ENCODE measurements at regions not wholly inside any gene's neighbourhood (a gene's known extent, or its start where the extent isn't known, plus 50 kb on each side); places are given as distances from the start of the nearest gene placed in this dataset.
"Not testable (repeated sequence)": the region's sequence is repeated elsewhere in the genome, so short reads cannot be mapped to it uniquely, and the experiment has no call there.

DNA sequence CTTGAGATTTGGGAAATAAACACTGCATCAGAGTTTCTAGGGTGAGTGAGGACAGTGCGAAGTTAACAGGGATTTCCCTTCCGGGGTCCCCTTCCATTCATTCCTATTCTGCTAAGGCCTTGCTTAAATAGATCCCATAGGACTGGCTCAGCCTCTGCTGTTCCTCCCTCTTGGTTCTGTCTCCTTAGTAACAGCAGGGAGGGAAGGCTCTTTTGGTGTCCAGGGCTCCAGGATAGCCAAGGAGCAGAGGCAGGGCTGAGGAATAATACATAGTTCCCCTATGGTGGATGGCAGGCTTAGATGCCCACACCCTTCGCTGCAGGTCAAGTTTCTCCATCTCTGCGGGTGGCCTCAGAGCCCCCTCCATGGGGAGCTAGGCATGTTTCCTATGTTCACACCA lies 591.7 kb downstream of the ACTL7B start:
- Histone ChIP-seq H3K9me3 (no peaks in the 10 kb centered on the region), H3K27me3 (no peaks in the 10 kb centered on the region), H3K4me3 (no peak overlapping the region), H3K36me3 (no peaks in the 10 kb centered on the region)
- DNase-seq = no peak

- Histone ChIP-seq H3K9me3 (no peaks in the 10 kb centered on the region), H3K4me3 (no peak overlapping the region)
- DNase-seq = no peak
Measured at GRCh38 chr9:108262836-108263235, 593.0 kb downstream of the ACTL7B start.

DNA sequence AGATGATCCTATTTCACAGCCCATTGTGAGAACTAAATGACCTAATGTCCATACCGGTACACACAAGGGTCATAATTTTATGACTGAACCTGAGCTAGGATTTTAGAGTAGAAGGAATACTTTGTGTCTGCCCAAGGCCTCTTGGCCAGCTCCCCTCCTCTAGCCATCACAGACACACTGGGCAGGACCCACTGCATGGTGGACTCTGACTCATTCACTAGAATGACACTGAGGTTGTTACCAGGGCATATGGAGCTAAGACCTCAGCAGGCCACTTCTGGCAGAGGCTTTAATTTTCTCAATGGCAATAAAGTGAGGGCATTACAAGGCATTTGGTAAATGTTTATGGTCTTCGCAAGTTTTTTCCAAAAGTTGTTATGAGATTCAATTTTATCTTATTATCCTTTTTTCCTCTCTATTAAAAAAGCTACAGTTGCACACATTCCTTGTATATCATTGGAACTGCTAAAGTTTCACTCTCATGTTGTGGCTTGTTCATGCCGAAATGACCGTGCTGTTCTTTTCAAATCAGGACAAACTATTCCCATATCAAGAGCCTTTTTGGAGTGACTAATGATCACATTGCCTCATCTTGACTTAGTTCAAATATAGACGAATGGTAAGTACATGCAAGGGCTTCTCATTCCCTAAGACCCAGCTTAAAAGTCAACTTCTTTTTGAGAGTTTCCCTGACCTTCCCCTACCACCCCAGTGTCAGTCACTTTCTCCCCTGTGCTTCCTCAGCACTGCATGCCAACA lies 595.7 kb downstream of the ACTL7B start:
- Histone ChIP-seq H3K27me3 (no peaks in the 10 kb centered on the region), H3K36me3 (no peaks in the 10 kb centered on the region), H3K9me3 (no peaks in the 10 kb centered on the region), H3K4me3 (no peak overlapping the region)
- peak; percentile 2 for DNase-seq

More at GRCh38 chr9:108262836-108263235, 593.0 kb downstream of the ACTL7B start:
- Histone ChIP-seq H3K36me3 (no peaks in the 10 kb centered on the region), H3K27me3 (no peaks in the 10 kb centered on the region)

DNA sequence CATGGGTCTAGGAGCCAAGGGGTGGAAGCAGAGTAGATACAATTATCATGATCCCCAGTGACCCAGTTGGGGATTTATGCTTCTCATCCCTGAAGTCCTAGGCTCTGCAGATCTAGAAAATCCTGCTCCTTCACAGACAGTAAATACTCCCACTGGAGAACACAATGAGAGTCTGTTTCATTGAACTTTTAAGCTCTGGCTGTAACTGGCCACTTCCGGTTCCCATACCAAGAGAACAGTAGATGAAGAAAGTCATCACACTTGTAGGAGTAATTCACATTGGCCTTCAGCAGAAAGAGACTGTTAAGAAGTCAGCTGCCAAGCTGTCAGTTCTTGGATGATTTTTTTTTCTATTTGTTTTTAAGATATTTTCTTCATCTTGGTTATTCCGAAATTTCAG lies 597.1 kb downstream of the ACTL7B start:
- H3K9me3 ChIP-seq = no peaks in the 10 kb centered on the region
- DNase-seq = no peak
- H3K36me3 ChIP-seq = no peaks in the 10 kb centered on the region
- H3K4me3 ChIP-seq = no peak overlapping the region
- H3K27me3 ChIP-seq = no peaks in the 10 kb centered on the region

DNA sequence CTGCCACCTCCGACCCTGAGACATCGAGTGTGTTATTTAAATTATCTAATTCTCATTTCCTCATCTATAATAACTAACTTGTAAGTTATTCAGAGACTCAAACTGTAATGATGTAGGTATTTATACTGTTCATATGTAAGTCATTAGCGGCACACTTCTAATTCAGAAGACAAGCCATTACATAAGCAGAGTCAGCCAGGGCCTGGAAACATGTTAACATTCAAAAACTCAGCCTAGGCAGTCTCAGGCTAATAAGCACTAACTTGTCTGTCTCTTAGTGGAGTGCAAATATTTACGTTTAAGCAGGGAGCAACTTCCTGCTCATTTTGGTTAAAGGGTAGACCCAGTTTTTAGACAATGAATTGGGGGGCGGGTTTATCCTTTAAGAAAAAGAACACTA lies 598.4 kb downstream of the ACTL7B start:
- no peaks in the 10 kb centered on the region for H3K27me3 ChIP-seq
- DNase-seq = no peak
- H3K4me3 ChIP-seq = no peak overlapping the region
- no peaks in the 10 kb centered on the region for H3K9me3 ChIP-seq
- H3K36me3 ChIP-seq = no peaks in the 10 kb centered on the region

GRCh38 chr9:108254236-108254635 lies 601.5 kb downstream of the ACTL7B start:
- DNase-seq = no peak
- peaks cover 2% of the 10 kb centered on the region; the same call in 1 of the 2 replicates for H3K9me3 ChIP-seq
- no peaks in the 10 kb centered on the region for H3K36me3 ChIP-seq
- no peaks in the 10 kb centered on the region for H3K27me3 ChIP-seq
- H3K4me3 ChIP-seq = no peak overlapping the region

GRCh38 chr9:108247391-108247790 lies 608.4 kb downstream of the ACTL7B start:
- H3K9me3 ChIP-seq, DNase-seq, H3K27me3 ChIP-seq: not testable (repeated sequence)

DNA sequence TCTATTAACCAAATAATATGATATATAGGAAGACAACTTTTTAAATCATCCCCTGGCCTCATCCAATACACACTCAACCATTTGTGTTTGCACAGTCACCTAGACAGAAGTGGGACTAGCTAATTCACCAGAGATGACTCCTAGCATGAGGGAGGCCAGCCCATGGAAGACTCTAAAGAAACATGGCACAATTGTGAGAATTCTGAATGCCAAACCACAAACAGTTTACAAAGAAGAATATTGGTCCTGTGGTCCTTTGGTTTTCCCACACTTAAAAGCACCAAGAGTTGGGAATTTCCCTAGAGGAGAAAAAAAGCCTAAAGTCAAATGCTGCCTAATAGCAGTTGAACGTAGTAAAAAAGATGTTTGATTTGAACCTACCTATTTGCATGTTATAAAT lies 609.9 kb downstream of the ACTL7B start:
- Histone ChIP-seq H3K36me3 (no peaks in the 10 kb centered on the region), H3K27me3 (no peaks in the 10 kb centered on the region), H3K9me3 (no peaks in the 10 kb centered on the region), H3K4me3 (no peak overlapping the region)
- DNase-seq = no peak

More at GRCh38 chr9:108247391-108247790, 608.4 kb downstream of the ACTL7B start:
- H3K4me3 ChIP-seq, H3K36me3 ChIP-seq: not testable (repeated sequence)

DNA sequence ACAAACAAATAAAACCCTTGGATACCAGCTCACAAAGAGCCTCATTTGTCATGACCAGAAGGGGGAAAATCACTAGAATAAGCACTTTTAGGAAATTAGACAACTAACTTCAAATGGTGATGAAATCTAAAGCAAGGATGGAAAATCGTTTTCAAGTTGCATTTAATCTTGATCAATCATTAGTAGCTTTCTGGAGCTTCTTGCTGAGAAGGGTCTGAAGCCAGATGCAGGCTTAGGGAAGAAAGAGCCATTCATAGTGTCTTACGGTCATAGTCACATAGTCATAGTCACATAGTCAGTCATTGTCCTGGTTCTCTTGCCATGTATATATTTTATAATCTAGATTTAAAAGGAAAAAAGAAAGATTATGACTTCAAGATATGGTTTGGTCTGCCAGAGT lies 610.5 kb downstream of the ACTL7B start:
- DNase-seq = no peak
- Histone ChIP-seq H3K9me3 (no peaks in the 10 kb centered on the region), H3K36me3 (no peaks in the 10 kb centered on the region), H3K27me3 (no peaks in the 10 kb centered on the region), H3K4me3 (no peak overlapping the region)

- Histone ChIP-seq H3K36me3 (no peaks in the 10 kb centered on the region), H3K4me3 (no peak overlapping the region), H3K9me3 (no peaks in the 10 kb centered on the region), H3K27me3 (no peaks in the 10 kb centered on the region)
- no peak for DNase-seq
Measured at GRCh38 chr9:108244686-108245085, 611.1 kb downstream of the ACTL7B start.

DNA sequence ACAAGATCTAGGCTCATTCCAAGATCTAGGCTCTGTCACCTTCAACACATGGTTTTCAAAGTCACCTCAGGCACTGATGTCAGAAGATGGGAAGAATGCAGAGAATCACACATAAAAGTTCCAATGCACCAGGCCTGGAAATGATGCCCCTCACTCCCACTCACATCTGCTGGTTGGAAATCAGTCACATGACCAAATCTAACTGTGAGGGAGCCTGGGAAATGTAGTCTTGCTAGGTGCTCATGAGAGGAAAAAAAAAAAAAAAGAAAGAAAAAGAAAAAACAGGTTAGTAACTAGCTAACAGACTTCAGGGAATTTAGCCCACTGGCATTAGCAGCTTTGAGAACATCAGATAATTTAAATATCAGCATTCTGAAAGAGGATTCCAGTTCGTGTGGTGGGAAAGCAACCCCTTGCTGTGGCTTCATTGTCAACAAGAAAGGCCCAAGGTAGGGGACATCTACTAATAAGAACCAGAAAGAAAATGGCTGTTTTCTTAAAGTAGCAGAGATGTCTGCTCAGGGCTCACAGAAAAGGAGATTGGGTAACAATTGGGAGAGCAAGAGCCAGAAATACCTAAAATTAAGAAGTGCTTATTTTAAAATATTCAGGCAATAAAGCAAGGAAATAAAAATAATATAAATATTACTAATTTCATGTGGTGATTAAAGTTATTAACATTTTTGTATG lies 614.3 kb downstream of the ACTL7B start:
- H3K4me3 ChIP-seq = no peak overlapping the region
- H3K27me3 ChIP-seq = no peaks in the 10 kb centered on the region
- DNase-seq = no peak
- H3K36me3 ChIP-seq = no peaks in the 10 kb centered on the region
- H3K9me3 ChIP-seq = no peaks in the 10 kb centered on the region

DNA sequence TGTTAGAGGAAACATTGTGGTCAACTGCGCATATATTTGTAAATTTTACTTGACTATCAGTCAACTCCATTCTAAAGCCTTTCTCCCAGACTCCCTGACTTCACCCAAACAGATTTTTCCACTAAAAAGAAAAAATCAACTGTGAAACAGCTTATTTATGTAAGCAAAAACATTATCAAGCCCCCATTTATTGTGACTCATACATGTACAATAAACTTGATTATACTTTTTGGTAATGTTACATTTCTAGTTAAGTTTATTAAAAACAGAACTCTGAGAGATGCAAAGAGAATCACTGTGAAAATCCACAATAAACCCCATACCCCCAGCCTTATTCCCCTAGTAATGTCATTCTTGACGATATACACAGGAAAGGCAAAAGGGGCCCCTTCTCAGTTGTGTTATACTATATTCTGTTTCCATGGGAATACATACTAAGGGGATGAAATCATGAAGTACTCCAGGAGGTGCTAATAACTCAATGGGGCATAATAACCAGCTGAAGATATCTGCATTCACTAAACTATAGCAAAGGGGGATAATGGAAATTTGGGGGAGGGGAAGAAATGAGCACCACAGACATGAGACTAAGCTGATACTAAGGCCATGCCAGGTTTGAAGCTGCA lies 616.0 kb downstream of the ACTL7B start:
- no peaks in the 10 kb centered on the region for H3K27me3 ChIP-seq
- no peaks in the 10 kb centered on the region for H3K36me3 ChIP-seq
- H3K4me3 ChIP-seq = no peak overlapping the region
- no peak for DNase-seq
- no peaks in the 10 kb centered on the region for H3K9me3 ChIP-seq

- H3K36me3 ChIP-seq = no peaks in the 10 kb centered on the region
- H3K27me3 ChIP-seq = no peaks in the 10 kb centered on the region
- no peak overlapping the region for H3K4me3 ChIP-seq
Measured at GRCh38 chr9:108235609-108236008, 620.2 kb downstream of the ACTL7B start.

DNA sequence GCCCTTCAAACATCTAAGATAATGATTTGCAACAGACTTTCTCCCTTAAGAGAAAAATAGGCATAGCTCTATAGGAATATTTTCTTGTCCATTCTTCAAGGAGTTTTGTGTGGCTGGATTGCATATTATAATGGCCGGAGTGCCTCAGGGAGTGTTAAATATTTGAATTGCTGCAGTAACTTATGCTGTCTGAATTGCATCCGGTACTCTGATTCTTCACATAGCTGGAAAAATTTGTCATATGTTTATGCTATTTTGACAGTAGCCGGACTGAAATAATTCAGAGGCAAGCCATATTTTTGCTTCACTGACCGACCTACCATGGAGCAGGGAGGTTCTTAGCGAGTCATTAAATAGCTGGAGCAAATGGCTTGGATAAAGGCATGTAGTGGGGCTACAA lies 621.0 kb downstream of the ACTL7B start:
- no peaks in the 10 kb centered on the region for H3K9me3 ChIP-seq
- DNase-seq = no peak
- no peaks in the 10 kb centered on the region for H3K36me3 ChIP-seq
- no peak overlapping the region for H3K4me3 ChIP-seq
- H3K27me3 ChIP-seq = no peaks in the 10 kb centered on the region

More at GRCh38 chr9:108235609-108236008, 620.2 kb downstream of the ACTL7B start:
- H3K9me3 ChIP-seq = no peaks in the 10 kb centered on the region
- no peak for DNase-seq

DNA sequence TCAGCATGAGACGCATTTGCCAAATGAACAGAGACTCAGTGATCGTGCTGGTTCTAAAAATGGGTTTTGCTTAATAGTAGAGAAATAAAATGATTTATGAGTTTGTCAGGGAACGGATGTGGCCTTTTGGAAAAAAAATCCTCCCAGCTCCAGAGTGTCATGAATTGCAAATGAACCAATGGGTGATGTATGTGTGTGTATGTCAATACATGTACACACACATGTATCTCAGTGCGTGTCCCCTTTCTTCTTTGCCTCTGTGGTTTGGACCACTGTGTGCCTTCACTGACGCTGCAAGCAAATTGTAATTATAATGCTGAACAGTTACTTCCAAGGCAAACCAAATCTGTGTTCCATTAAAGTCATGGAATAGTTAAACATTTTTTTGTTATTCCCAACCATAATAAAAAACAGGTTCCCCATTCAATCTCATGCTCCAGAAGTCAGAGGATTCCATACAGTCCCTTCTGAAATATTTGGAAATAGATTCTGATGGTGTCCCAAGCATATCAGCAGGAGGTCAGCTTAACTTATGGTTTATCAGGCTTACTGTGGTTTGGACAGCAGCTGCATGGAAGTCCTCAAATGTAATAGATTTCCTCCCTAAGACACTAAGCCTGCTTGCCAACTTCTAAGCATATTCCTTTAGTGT lies 630.5 kb downstream of the ACTL7B start:
- Histone ChIP-seq H3K36me3 (no peaks in the 10 kb centered on the region), H3K4me3 (no peak overlapping the region), H3K9me3 (peaks cover 4% of the 10 kb centered on the region; the same call in 1 of the 2 replicates), H3K27me3 (no peaks in the 10 kb centered on the region)
- no peak for DNase-seq

DNA sequence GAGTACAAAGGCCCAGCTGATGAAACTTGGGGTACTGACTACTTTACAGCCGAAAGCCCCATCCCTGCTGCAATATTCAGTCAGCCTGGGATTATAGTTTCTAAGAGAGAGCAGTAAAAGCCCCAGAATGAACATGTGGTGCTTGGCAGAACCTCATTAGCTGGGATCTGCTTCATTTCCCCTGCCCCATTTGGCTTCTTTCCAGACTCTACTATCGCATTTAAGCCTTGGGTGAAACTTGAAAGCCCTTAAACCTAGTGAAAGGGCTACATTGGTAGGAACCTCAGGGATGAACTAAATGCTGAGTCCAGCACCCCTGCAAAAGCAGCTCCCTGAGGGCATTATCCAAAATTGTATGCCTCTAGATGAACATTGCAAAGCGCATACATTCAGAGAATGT lies 631.1 kb downstream of the ACTL7B start:
- no peak for DNase-seq
- Histone ChIP-seq H3K4me3 (no peak overlapping the region), H3K27me3 (no peaks in the 10 kb centered on the region), H3K36me3 (no peaks in the 10 kb centered on the region), H3K9me3 (peaks cover 4% of the 10 kb centered on the region; the same call in 1 of the 2 replicates)

- peak; percentile 50 for DNase-seq
- Histone ChIP-seq H3K27me3 (no peaks in the 10 kb centered on the region), H3K36me3 (no peaks in the 10 kb centered on the region), H3K4me3 (no peak overlapping the region), H3K9me3 (0 out of 2 replicates have a peak, but pooled peaks cover 2% of the 10 kb centered on the region)
Measured at GRCh38 chr9:108219664-108220063, 636.1 kb downstream of the ACTL7B start.
